ENCODE measurements at regions not wholly inside any gene's neighbourhood (a gene's known extent, or its start where the extent isn't known, plus 50 kb on each side); places are given as distances from the start of the nearest gene placed in this dataset. TPM values are rescaled to one million over a fixed set of nuclear protein-coding genes. Genes with fewer than 3 reads are reported as not detected.

- H3K9ac ChIP-seq (ENCODE audit: low read depth in 1 of 3, low read length in 3 of 3) = no peak overlapping the region
- no peak overlapping the region for H3K27ac ChIP-seq (ENCODE audit: low read depth, low read length)
- H3K4me3 ChIP-seq (ENCODE audit: low read length in 3 of 3) = no peak overlapping the region
- H3K27me3 ChIP-seq (ENCODE audit: control insufficient read depth in 3 of 3, insufficient read depth in 3 of 3, low read length in 3 of 3) = no peaks in the 10 kb centered on the region
- no peaks in the 10 kb centered on the region for H3K4me1 ChIP-seq (ENCODE audit: control insufficient read depth in 3 of 3, insufficient read depth in 3 of 3, low read length in 3 of 3)
- H3K9me3 ChIP-seq (ENCODE audit: control insufficient read depth in 3 of 3, low read length in 3 of 3) = peaks cover 0 to 3% (median 3%) of the 10 kb centered on the region in 3 donors
- no peaks in the 10 kb centered on the region for H3K36me3 ChIP-seq (ENCODE audit: control insufficient read depth in 3 of 3, insufficient read depth in 3 of 3, low read length in 3 of 3)
These were observed 65.4 kb upstream of the DMRT1 start for GRCh38 chr9:776086-776485.

DNA sequence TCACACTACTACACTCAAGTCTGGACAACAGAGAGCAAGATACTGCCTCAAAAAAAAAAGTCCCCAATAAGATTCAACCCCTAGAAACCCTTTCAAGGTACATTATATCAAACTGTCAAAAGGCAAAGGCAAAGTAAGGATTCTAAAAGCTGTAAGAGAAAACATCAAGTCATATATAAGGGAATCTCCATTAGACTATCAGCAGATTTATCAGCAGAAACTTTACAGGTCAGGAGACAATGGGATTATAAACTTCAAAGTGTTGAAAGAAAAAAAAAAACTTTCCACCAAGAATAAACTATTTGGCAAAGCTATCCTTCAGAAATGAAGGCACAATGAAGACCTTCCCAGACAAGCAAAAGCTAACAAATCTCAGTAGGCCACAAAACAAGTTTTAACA is 63.5 kb upstream of the DMRT1 start:
- Histone ChIP-seq H3K4me1 (ENCODE audit: control insufficient read depth in 3 of 3, insufficient read depth in 3 of 3, low read length in 3 of 3) (no peaks in the 10 kb centered on the region), H3K36me3 (ENCODE audit: control insufficient read depth in 3 of 3, insufficient read depth in 3 of 3, low read length in 3 of 3) (no peaks in the 10 kb centered on the region), H3K4me3 (ENCODE audit: low read length in 3 of 3) (no peak overlapping the region), H3K27me3 (ENCODE audit: control insufficient read depth in 3 of 3, insufficient read depth in 3 of 3, low read length in 3 of 3) (no peaks in the 10 kb centered on the region), H3K27ac (ENCODE audit: low read depth, low read length) (no peak overlapping the region), H3K9me3 (ENCODE audit: control insufficient read depth in 3 of 3, low read length in 3 of 3) (peaks cover 0 to 3% (median 3%) of the 10 kb centered on the region in 3 donors), H3K9ac (ENCODE audit: low read depth in 1 of 3, low read length in 3 of 3) (no peak overlapping the region)

DNA sequence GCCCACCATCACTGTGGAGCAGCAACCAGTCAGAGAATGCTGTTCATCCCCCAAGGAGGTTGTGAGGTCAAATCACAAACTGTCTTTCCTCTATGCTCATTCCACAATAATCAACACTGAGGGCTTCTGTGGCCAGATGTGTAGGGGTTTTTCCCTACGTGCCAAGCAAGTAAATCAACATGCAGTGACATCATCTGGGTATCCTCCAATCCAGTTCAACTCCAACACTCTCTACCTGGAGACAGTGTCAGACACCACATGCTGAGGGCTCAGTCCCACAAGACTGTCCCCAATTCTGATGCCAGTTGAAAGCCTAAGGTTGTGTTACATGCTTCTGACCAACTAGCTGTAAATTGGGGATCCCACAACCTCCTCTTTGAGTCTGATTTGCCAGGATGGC is 57.3 kb upstream of the DMRT1 start:
- no peaks in the 10 kb centered on the region for H3K4me1 ChIP-seq (ENCODE audit: control insufficient read depth in 3 of 3, insufficient read depth in 3 of 3, low read length in 3 of 3)

GRCh38 chr9:784916-785315 is 56.6 kb upstream of the DMRT1 start:
- Histone ChIP-seq H3K27me3 (ENCODE audit: control insufficient read depth in 3 of 3, insufficient read depth in 3 of 3, low read length in 3 of 3) (no peaks in the 10 kb centered on the region), H3K9ac (ENCODE audit: low read depth in 1 of 3, low read length in 3 of 3) (no peak overlapping the region), H3K4me1 (ENCODE audit: control insufficient read depth in 3 of 3, insufficient read depth in 3 of 3, low read length in 3 of 3) (no peaks in the 10 kb centered on the region), H3K4me3 (ENCODE audit: low read length in 3 of 3) (no peak overlapping the region), H3K27ac (ENCODE audit: low read depth, low read length) (no peak overlapping the region), H3K36me3 (ENCODE audit: control insufficient read depth in 3 of 3, insufficient read depth in 3 of 3, low read length in 3 of 3) (no peaks in the 10 kb centered on the region), H3K9me3 (ENCODE audit: control insufficient read depth in 3 of 3, low read length in 3 of 3) (no peaks in the 10 kb centered on the region)

More for the DNA sequence above, 57.3 kb upstream of the DMRT1 start:
- Histone ChIP-seq H3K4me3 (ENCODE audit: low read length in 3 of 3) (no peak overlapping the region), H3K36me3 (ENCODE audit: control insufficient read depth in 3 of 3, insufficient read depth in 3 of 3, low read length in 3 of 3) (no peaks in the 10 kb centered on the region), H3K27ac (ENCODE audit: low read depth, low read length) (no peak overlapping the region), H3K9me3 (ENCODE audit: control insufficient read depth in 3 of 3, low read length in 3 of 3) (no peaks in the 10 kb centered on the region), H3K27me3 (ENCODE audit: control insufficient read depth in 3 of 3, insufficient read depth in 3 of 3, low read length in 3 of 3) (no peaks in the 10 kb centered on the region), H3K9ac (ENCODE audit: low read depth in 1 of 3, low read length in 3 of 3) (no peak overlapping the region)

DNA sequence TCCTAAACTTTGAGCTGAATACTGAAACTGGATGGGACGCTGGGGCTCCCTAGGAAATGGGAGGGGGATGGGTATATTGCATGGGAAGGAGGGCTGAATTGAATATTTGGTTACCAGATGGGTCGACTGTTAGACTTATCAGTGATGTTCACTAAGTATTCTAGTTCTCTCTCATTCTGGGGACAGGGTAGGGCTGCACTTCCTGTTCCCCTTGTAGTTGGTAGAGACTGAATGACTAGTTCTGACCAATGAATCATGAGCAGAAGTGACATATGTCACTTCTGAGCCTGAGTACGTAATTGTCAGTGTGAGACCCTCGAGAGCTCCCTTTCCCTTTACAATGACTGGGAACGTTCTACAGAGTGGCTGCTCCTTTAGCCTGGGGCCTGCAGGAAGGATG is 55.5 kb upstream of the DMRT1 start:
- Histone ChIP-seq H3K4me1 (ENCODE audit: control insufficient read depth in 3 of 3, insufficient read depth in 3 of 3, low read length in 3 of 3) (no peaks in the 10 kb centered on the region), H3K4me3 (ENCODE audit: low read length in 3 of 3) (no peak overlapping the region), H3K27me3 (ENCODE audit: control insufficient read depth in 3 of 3, insufficient read depth in 3 of 3, low read length in 3 of 3) (no peaks in the 10 kb centered on the region), H3K36me3 (ENCODE audit: control insufficient read depth in 3 of 3, insufficient read depth in 3 of 3, low read length in 3 of 3) (no peaks in the 10 kb centered on the region), H3K9ac (ENCODE audit: low read depth in 1 of 3, low read length in 3 of 3) (no peak overlapping the region), H3K27ac (ENCODE audit: low read depth, low read length) (no peak overlapping the region), H3K9me3 (ENCODE audit: control insufficient read depth in 3 of 3, low read length in 3 of 3) (no peaks in the 10 kb centered on the region)

DNA sequence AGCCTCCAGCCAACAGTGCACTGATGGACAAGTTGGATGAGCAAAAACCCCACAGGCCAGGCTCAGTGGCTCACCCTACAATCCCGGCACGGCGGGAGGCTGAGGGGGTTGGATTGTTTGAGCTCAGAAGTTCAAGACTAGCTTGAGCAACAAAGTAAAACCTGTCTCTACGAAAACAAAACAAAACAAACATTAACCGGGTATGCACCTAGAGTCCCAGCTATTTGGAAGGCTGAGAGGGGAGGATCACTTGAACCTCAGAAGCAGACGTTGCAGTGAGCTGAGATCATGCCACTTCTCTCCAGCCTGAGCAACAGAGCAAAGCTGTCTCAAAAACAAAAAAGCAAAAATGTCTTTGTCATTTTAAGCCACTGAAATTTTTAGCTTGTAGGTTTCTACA is 55.1 kb upstream of the DMRT1 start:
- Histone ChIP-seq H3K36me3 (ENCODE audit: control insufficient read depth in 3 of 3, insufficient read depth in 3 of 3, low read length in 3 of 3) (no peaks in the 10 kb centered on the region), H3K27me3 (ENCODE audit: control insufficient read depth in 3 of 3, insufficient read depth in 3 of 3, low read length in 3 of 3) (no peaks in the 10 kb centered on the region), H3K4me1 (ENCODE audit: control insufficient read depth in 3 of 3, insufficient read depth in 3 of 3, low read length in 3 of 3) (no peaks in the 10 kb centered on the region), H3K27ac (ENCODE audit: low read depth, low read length) (no peak overlapping the region), H3K4me3 (ENCODE audit: low read length in 3 of 3) (no peak overlapping the region), H3K9ac (ENCODE audit: low read depth in 1 of 3, low read length in 3 of 3) (no peak overlapping the region), H3K9me3 (ENCODE audit: control insufficient read depth in 3 of 3, low read length in 3 of 3) (no peaks in the 10 kb centered on the region)

DNA sequence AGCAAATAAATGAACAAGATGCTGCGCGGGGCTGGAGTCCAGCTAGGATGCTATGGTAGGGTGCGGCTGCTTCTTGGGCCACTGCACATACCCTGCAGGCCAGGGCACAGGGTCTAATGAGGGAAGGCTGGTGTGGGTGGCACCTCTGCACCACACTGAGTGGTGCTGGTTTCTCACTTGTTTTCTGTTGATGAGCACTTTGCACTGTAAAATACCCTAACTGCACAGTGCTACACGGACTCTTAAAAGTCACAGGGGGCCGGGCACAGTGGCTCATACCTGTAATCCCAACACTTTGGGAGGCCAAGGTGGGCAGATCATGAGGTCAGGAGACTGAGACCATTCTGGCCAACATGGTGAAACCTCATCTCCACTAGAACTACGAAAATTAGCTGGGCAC is 52.7 kb upstream of the DMRT1 start:
- H3K4me3 ChIP-seq (ENCODE audit: low read length in 3 of 3) = no peak overlapping the region
- H3K4me1 ChIP-seq (ENCODE audit: control insufficient read depth in 3 of 3, insufficient read depth in 3 of 3, low read length in 3 of 3) = no peaks in the 10 kb centered on the region
- H3K27me3 ChIP-seq (ENCODE audit: control insufficient read depth in 3 of 3, insufficient read depth in 3 of 3, low read length in 3 of 3) = peaks cover 0 to 2% (median 0%) of the 10 kb centered on the region in 3 donors
- no peak overlapping the region for H3K9ac ChIP-seq (ENCODE audit: low read depth in 1 of 3, low read length in 3 of 3)
- no peaks in the 10 kb centered on the region for H3K36me3 ChIP-seq (ENCODE audit: control insufficient read depth in 3 of 3, insufficient read depth in 3 of 3, low read length in 3 of 3)
- H3K27ac ChIP-seq (ENCODE audit: low read depth, low read length) = no peak overlapping the region
- H3K9me3 ChIP-seq (ENCODE audit: control insufficient read depth in 3 of 3, low read length in 3 of 3) = no peaks in the 10 kb centered on the region

Small RNA genes in the stretch of these regions (small RNA-seq; reads per million reads assigned to genes)
- gene AL392089.1 (not detected), gene RNU6-1327P (not detected)
